Fibroblast of villous mesenchyme (primary cell): ENCODE measurements at regions not wholly inside any gene's neighbourhood (a gene's known extent, or its start where the extent isn't known, plus 50 kb on each side); places are given as distances from the start of the nearest gene placed in this dataset.

Experiments used
- DNase-seq: peaks from one replicate; pipeline ENCODE4 v3.0.0-alpha.2; 2010; ENCODE audit warnings: low read depth
- H3K4me3 ChIP-seq: 2 replicates; pipeline ENCODE4 v1.5.1; 2011; ENCODE audit warnings: low read depth, mild to moderate bottlenecking, low read length
- CTCF ChIP-seq: IDR thresholded peaks from 2 replicates; pipeline ENCODE4 v1.5.1; 2012; ENCODE audit warnings: low read depth, mild to moderate bottlenecking, low read length; ENCODE audit not compliant: insufficient read depth

DNA sequence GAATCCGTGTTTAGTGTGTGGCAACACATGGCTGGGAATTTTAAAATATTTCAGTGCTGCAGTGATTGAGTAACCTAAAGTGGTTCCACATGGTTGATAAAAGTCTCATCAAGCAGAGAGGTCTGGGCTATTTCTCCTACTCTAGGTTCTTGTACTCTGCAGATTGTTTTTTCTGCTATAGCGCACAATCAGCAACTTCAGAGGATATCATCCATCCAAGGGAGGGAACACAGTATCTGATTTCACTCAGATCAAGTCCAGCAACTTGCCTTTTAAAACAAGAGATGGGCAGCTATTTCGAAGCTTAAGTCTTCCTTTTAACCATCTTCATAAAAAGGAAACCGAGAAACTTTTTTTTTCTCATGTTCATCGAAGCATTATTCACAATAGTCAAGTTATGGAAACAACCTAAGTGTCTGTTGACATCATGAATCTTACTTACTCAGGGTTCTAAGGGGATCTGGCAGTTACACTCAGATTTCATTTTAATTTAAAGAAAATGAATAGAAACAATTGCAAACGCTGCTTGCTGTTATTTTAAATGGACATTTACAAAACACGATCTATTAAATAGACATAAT lies 172.7 kb upstream of the TRIB2 start:
- TF ChIP-seq CTCF: no peak
- peak; percentile 88 for DNase-seq
- H3K4me3 ChIP-seq: no peak overlapping the region

DNA sequence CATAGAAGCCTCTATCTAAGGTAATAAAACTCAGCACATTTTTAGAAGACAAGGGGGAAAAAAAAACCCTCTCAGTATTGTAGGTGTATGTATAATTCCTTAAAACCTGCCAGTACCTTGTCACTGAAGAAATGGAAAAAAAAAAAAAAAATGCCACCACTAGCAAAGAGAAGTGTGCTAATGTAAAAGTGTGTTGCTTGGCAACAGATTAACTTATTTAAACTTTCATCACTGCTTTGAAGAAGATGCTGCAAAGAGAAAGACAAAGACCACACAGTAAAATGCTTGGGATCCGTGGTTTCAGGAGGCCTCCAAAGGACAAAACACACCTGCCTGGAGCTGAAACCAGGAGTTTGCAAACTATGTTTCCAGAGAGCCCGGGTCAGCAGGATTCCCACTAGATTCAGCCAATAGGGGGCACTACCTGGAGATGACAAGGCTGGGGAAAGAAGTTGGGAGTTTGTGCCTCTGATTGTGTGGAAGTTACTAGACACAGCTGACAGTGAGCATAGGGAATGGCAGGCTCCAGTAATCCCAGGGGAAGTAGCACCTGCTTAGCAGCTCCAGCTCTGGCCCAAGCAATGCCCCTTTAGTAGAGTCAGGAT lies 169.1 kb upstream of the TRIB2 start:
- no peak for DNase-seq
- TF ChIP-seq CTCF: no peak
- H3K4me3 ChIP-seq: no peak overlapping the region

GRCh38 chr2:12548906-12549305 lies 167.8 kb upstream of the TRIB2 start:
- no peak for TF ChIP-seq CTCF
- no peak for DNase-seq
- no peak overlapping the region for H3K4me3 ChIP-seq

DNA sequence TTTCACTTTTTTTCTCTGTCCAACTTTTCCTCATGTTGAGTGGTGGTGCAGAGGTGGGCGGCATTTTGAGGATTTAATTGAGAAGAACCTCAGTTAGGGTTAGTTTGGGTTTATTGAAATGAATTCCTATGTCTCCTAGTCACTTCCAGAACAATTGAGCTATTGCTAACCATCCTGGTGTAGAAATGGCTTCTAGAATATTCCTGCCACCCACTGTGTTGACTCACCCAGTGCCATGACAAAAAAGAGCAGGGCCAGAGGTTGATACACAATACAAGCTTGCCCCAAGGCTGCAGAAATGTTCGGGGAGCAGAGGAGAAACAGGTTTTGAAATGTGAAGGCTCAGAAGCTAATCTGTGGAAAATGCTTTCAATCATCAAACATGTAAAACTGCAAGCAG lies 167.1 kb upstream of the TRIB2 start:
- DNase-seq: no peak
- TF ChIP-seq CTCF: no peak
- no peak overlapping the region for H3K4me3 ChIP-seq

DNA sequence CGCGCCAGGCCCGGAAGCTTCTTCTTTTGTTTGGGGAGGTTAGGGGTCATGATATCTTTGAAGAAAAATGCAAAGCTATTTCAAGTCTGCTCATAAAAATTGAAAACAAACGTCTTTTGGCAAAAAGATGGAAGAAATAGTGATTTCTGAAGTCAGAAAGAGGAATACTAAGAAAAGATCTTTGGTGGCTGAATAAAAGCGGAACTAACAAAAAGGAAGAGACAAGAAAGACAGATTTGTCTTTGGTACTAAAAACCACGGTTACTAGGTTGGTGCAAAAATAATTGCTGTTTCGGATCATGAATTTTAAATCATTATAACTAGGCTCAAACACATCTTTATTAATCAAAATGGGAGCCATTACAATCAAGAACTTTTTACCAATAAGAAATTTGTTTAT lies 164.6 kb upstream of the TRIB2 start:
- no peak overlapping the region for H3K4me3 ChIP-seq
- TF ChIP-seq CTCF: no peak
- no peak for DNase-seq

- H3K4me3 ChIP-seq: no peak overlapping the region
- no peak for TF ChIP-seq CTCF
- peak; percentile 46 for DNase-seq
These were observed 162.3 kb upstream of the TRIB2 start for GRCh38 chr2:12554224-12555011.
